ENCODE measurements at regions not wholly inside any gene's neighbourhood (a gene's known extent, or its start where the extent isn't known, plus 50 kb on each side); places are given as distances from the start of the nearest gene placed in this dataset.

- Mint-ChIP-seq H3K27ac (no peak overlapping the region), H3K9me3 (no peaks in the 10 kb centered on the region), H3K36me3 (ENCODE audit: low read depth) (peaks cover 100% of the 10 kb centered on the region), H3K4me1 (ENCODE audit: low read depth) (no peaks in the 10 kb centered on the region), H3K27me3 (no peaks in the 10 kb centered on the region), H3K4me3 (no peak overlapping the region)
- intact Hi-C loops (cut with micrococcal nuclease) = no loop called here
These were observed 57.5 kb upstream of the SLC4A11 start for GRCh38 chr20:3296261-3297078.
